Ovary (tissue), 7 donors: ENCODE measurements at regions not wholly inside any gene's neighbourhood (a gene's known extent, or its start where the extent isn't known, plus 50 kb on each side); places are given as distances from the start of the nearest gene placed in this dataset.

Experiments used
- DNase-seq, 5 donors: peaks; one replicate each; pipeline ENCODE4 v3.0.0-alpha.2; 2019 to 2020
- H3K27ac ChIP-seq, 2 donors: fragments of 200-600 bp; one replicate each; pipeline versions ENCODE4 v1.5.1 to v1.8.0; 2019 to 2022
- H3K27me3 ChIP-seq: fragments of 200-600 bp; one replicate; pipeline ENCODE4 v1.8.0; 2022
- H3K36me3 ChIP-seq: fragments of 200-600 bp; sonication (generic); one replicate; pipeline ENCODE4 v1.5.1; 2019
- H3K4me1 ChIP-seq: one replicate; pipeline ENCODE4 v1.8.1; 2013; ENCODE audit warnings: mild to moderate bottlenecking, moderate library complexity; ENCODE audit not compliant: insufficient read depth
- H3K4me3 ChIP-seq: fragments of 200-600 bp; sonication (generic); one replicate; pipeline ENCODE4 v1.5.1; 2017
- H3K9me3 ChIP-seq, 2 donors: fragments of 200-600 bp in 1 of 2; sonication (generic) in 1 of 2; one replicate each; pipeline versions ENCODE4 v1.5.1 to v1.8.1; 2013 to 2019; ENCODE audit warnings: mild to moderate bottlenecking in 1 of 2, moderate library complexity in 1 of 2
- CTCF ChIP-seq, 3 donors: fragments of 450-650 bp in 2 of 3; fragments of 200-600 bp in 1 of 3; IDR thresholded peaks; one replicate each; pipeline versions ENCODE4 v1.5.1 to v1.8.0; 2016 to 2022; ENCODE audit warnings: antibody characterized with exemption in 3 of 3, mild to moderate bottlenecking in 1 of 3
- EP300 ChIP-seq: sonication (generic); formaldehyde crosslinking; IDR thresholded peaks from one replicate; pipeline ENCODE4 v1.6.1; 2017; ENCODE audit warnings: antibody characterized with exemption
- POLR2A ChIP-seq: fragments of 450-650 bp; IDR thresholded peaks from one replicate; pipeline ENCODE4 v1.6.1; 2017; ENCODE audit warnings: antibody characterized with exemption, mild to moderate bottlenecking, moderate library complexity
- WGBS, 3 donors: extraction: QIAGEN DNeasy Blood & Tissue Kit in 1 of 3; methylation state at CpG; one replicate each; pipeline versions ENCODE4 v1.1.5 to v1.1.7; 2013 to 2017; 5-methylcytosine and 5-hydroxymethylcytosine counted together
- intact Hi-C, 4 donors: fragments of 100-400 bp; cut with DNase I; formaldehyde crosslinking; loops; one replicate each; pipeline versions ENCODE4 v1.11.0 to v1.15.1; 2022 to 2023
- donor health status: DM: no; HTN: no; CAD: no; lungs with moderate emphysema.
- donor health status: DM: no; HTN: no; CAD: no.
- donor health status: Bipolar disorder and iron deficiency.
- donor health status: DM: no; HTN: no; CAD: no.
- donor health status: DM: yes; HTN: yes; CAD: no.

DNA sequence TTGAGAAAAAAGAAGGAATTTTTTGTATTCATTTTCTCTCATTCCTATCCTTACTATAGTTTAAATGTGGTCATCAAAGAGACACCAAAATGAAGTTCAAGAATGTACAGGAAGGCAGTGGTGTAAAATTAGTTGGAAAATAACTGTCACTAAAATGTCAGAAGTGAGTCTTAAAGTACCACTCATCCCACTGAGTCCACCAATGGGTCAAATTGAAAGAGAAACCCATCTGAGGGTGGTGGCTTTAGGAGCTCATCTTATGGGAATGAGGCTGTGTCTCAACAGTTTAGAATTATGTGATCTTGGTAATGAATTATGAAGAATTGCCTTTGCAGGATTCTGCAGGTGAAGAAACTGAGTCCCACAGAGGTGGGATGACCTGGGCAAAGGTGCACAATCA lies 403.5 kb downstream of the FGF9 start:
- no peak for TF ChIP-seq POLR2A
- TF ChIP-seq EP300 = no peak
- Histone ChIP-seq H3K27me3 (no peaks in the 10 kb centered on the region), H3K27ac (no peak overlapping the region), H3K36me3 (no peaks in the 10 kb centered on the region), H3K9me3 (no peaks in the 10 kb centered on the region), H3K4me3 (no peak overlapping the region), H3K4me1 (no peaks in the 10 kb centered on the region)
- no peak for DNase-seq
- intact Hi-C loops = no loop called here

DNA sequence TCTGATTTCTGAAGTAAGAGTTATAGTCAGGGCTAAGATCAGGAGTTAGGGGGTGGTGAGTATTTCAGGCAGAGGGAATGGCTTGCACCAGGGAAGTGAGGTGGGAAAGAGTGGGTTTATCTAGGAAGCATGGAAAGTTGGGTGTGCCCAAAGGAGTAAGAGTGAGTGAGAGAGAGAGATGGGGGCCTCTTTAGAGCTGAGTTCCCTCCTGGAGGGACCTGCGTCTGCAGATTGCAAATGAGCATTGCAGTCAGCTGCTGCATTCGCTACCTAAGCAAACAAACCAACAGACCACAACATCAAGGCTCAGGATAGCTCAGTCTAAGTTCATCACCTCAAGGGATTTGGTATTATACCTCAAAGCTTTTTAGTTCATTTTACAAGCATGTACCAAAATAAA lies 405.8 kb downstream of the FGF9 start:
- intact Hi-C loops = no loop called here
- H3K36me3 ChIP-seq = no peaks in the 10 kb centered on the region
- H3K27me3 ChIP-seq = no peaks in the 10 kb centered on the region
- WGBS, 3 donors = 63 to 79% (median 79%) methylated on average over 2 of the region's 2 CpGs
- TF ChIP-seq POLR2A = no peak
- TF ChIP-seq EP300 = no peak
- TF ChIP-seq CTCF (IDR thresholded peaks at IDR 0.05) = no peak
- no peaks in the 10 kb centered on the region for H3K9me3 ChIP-seq
- DNase-seq = no peak
- H3K4me3 ChIP-seq = no peak overlapping the region
- no peak overlapping the region for H3K27ac ChIP-seq
- no peaks in the 10 kb centered on the region for H3K4me1 ChIP-seq

DNA sequence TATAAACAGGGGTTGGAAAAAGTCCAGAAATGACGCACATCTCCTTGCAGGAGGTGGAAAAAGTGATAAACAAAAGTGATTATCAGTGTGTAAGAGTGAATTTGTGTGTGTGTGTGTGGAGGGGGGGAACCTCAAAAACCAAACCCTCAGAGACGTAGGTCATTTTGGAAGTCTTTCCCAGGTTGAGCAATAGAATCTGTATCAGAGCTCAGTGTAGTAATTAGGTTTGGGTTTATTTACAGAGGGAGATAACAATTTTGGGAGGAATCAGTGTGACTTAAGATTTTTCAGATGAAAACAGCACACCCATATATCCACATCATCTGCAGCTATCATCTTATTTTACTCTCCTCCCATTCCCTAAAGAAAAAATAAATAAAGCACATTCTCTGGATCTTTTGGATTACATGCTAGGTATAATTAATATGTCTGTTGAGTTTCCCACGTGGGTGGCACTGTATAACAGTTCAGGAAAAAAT lies 406.4 kb downstream of the FGF9 start:
- H3K9me3 ChIP-seq = no peaks in the 10 kb centered on the region
- TF ChIP-seq CTCF (IDR thresholded peaks at IDR 0.05) (no peak), POLR2A (no peak), EP300 (no peak)
- 4 to 12% (median 5%) methylated on average over 3 of the region's 3 CpGs for WGBS, 3 donors

GRCh38 chr13:22077764-22078163 lies 406.9 kb downstream of the FGF9 start:
- no peak overlapping the region for H3K27ac ChIP-seq
- H3K4me3 ChIP-seq = no peak overlapping the region
- DNase-seq = no peak
- no peak for TF ChIP-seq POLR2A
- H3K4me1 ChIP-seq = no peaks in the 10 kb centered on the region
- intact Hi-C loops = no loop called here
- 16 to 27% (median 20%) methylated on average over 2 of the region's 2 CpGs for WGBS, 3 donors
- H3K27me3 ChIP-seq = no peaks in the 10 kb centered on the region
- no peaks in the 10 kb centered on the region for H3K36me3 ChIP-seq
- H3K9me3 ChIP-seq = no peaks in the 10 kb centered on the region

More for the DNA sequence above, 406.4 kb downstream of the FGF9 start:
- no peaks in the 10 kb centered on the region for H3K4me1 ChIP-seq
- H3K36me3 ChIP-seq = no peaks in the 10 kb centered on the region
- DNase-seq = no peak
- H3K4me3 ChIP-seq = no peak overlapping the region
- H3K27me3 ChIP-seq = no peaks in the 10 kb centered on the region
- H3K27ac ChIP-seq = no peak overlapping the region
- intact Hi-C loops = no loop called here

GRCh38 chr13:22079961-22080360 lies 409.1 kb downstream of the FGF9 start:
- no peak for DNase-seq
- Histone ChIP-seq H3K4me1 (no peaks in the 10 kb centered on the region), H3K27ac (no peak overlapping the region), H3K36me3 (no peaks in the 10 kb centered on the region), H3K9me3 (no peaks in the 10 kb centered on the region), H3K4me3 (no peak overlapping the region), H3K27me3 (no peaks in the 10 kb centered on the region)
- intact Hi-C loops = no loop called here
- TF ChIP-seq CTCF (IDR thresholded peaks at IDR 0.05) (no peak), EP300 (no peak), POLR2A (no peak)
- WGBS, 3 donors = 85 to 93% (median 90%) methylated on average over 11 of the region's 11 CpGs

DNA sequence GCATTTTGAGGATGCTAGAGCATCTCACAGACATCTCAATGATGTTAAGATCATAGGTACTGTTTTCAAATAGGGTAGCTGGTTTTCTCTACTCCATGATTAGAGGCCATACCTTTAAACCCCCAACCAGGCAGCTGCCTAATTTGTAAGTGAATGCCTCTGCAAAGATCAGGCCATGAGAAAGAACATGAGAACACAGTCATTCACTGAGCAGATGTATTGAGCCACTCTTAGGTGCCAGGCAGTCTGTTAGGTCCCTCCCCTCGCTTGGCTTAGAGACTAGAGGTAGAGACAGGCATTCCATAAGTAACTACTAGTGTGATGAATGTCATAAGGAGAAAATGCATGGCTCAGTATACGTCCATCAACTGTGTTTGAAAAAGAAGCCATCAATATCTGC lies 410.0 kb downstream of the FGF9 start:
- TF ChIP-seq POLR2A (no peak), CTCF (IDR thresholded peaks at IDR 0.05) (no peak), EP300 (no peak)
- Histone ChIP-seq H3K9me3 (no peaks in the 10 kb centered on the region), H3K36me3 (no peaks in the 10 kb centered on the region), H3K27me3 (no peaks in the 10 kb centered on the region), H3K4me1 (no peaks in the 10 kb centered on the region), H3K27ac (no peak overlapping the region), H3K4me3 (no peak overlapping the region)
- intact Hi-C loops = no loop called here
- 67 to 94% (median 86%) methylated on average over 2 of the region's 2 CpGs for WGBS, 3 donors
- DNase-seq = no peak
